GM23338 (cell line): ENCODE measurements at regions not wholly inside any gene's neighbourhood (a gene's known extent, or its start where the extent isn't known, plus 50 kb on each side); places are given as distances from the start of the nearest gene placed in this dataset.

ENCODE experiments used
- ATAC-seq: fragments of 200-7000 bp; cut with Tn5 transposase; 3 replicates; pipeline ENCODE4 v1.9.1; 2020
- DNase-seq: peaks from one replicate; pipeline ENCODE4 v3.0.0-alpha.2; 2015; ENCODE audit warnings: low spot score
- H2AFZ ChIP-seq: fragments of 200-600 bp; sonication (generic); 2 replicates; pipeline ENCODE4 v1.8.0; 2016; ENCODE audit warnings: antibody characterized with exemption, mild to moderate bottlenecking, moderate library complexity
- H3F3A ChIP-seq: fragments of 200-600 bp; sonication (generic); replicated peaks from 2 replicates; pipeline ENCODE4 v1.8.0; 2017; ENCODE audit warnings: antibody characterized with exemption, mixed run types, low read depth
- H3K27ac ChIP-seq: fragments of 200-600 bp; sonication (generic); 2 replicates; pipeline ENCODE4 v1.6.1; 2016; ENCODE audit warnings: low read depth
- H3K27me3 ChIP-seq: fragments of 200-600 bp; sonication (generic); 2 replicates; pipeline ENCODE4 v1.8.0; 2016; ENCODE audit warnings: mild to moderate bottlenecking, mixed run types, moderate library complexity; ENCODE audit not compliant: insufficient read depth
- H3K36me3 ChIP-seq: fragments of 200-600 bp; sonication (generic); 2 replicates; pipeline ENCODE4 v1.8.0; 2016; ENCODE audit warnings: mild to moderate bottlenecking; ENCODE audit not compliant: insufficient read depth
- H3K4me1 ChIP-seq: fragments of 200-600 bp; sonication (generic); 2 replicates; pipeline ENCODE4 v1.8.0; 2016; ENCODE audit warnings: mild to moderate bottlenecking, moderate library complexity; ENCODE audit not compliant: insufficient read depth
- H3K4me2 ChIP-seq: fragments of 200-600 bp; sonication (generic); 2 replicates; pipeline ENCODE4 v1.7.1; 2017; ENCODE audit warnings: mixed run types
- H3K4me3 ChIP-seq: fragments of 200-600 bp; sonication (generic); 2 replicates; pipeline ENCODE4 v1.6.1; 2016; ENCODE audit warnings: mixed run types
- H3K79me2 ChIP-seq: fragments of 200-600 bp; sonication (generic); replicated peaks from 2 replicates; pipeline ENCODE4 v1.8.0; 2017; ENCODE audit warnings: mild to moderate bottlenecking; ENCODE audit not compliant: insufficient read depth
- H3K9me2 ChIP-seq: fragments of 200-600 bp; sonication (generic); 2 replicates; pipeline ENCODE4 v1.8.0; 2017; ENCODE audit not compliant: insufficient read depth
- H4K20me1 ChIP-seq: fragments of 200-600 bp; sonication (generic); replicated peaks from 2 replicates; pipeline ENCODE4 v1.8.0; 2017; ENCODE audit warnings: mild to moderate bottlenecking; ENCODE audit not compliant: insufficient read depth
- H3K27ac Mint-ChIP-seq: 2 replicates; pipeline ENCODE4 v1.8.0; 2020; ENCODE audit warnings: inconsistent platforms, mild to moderate bottlenecking, moderate library complexity, mixed read lengths
- H3K27me3 Mint-ChIP-seq: 3 replicates; pipeline ENCODE4 v1.8.0; 2022; ENCODE audit warnings: low read depth, mild to moderate bottlenecking, moderate library complexity, mixed read lengths, inconsistent platforms; ENCODE audit not compliant: insufficient read depth, poor library complexity
- H3K36me3 Mint-ChIP-seq: 3 replicates; pipeline ENCODE4 v1.8.0; 2021; ENCODE audit warnings: low read depth, mild to moderate bottlenecking, inconsistent platforms, moderate library complexity, mixed read lengths
- H3K4me1 Mint-ChIP-seq: 3 replicates; pipeline ENCODE4 v1.8.0; 2020; ENCODE audit warnings: mild to moderate bottlenecking, inconsistent platforms, mixed read lengths
- H3K4me3 Mint-ChIP-seq: 3 replicates; pipeline ENCODE4 v1.8.0; 2021; ENCODE audit warnings: moderate library complexity, mild to moderate bottlenecking, inconsistent platforms, mixed read lengths
- H3K9me3 Mint-ChIP-seq: 3 replicates; pipeline ENCODE4 v1.8.0; 2020; ENCODE audit warnings: moderate library complexity, mild to moderate bottlenecking, inconsistent platforms, mixed read lengths
- CREB1 ChIP-seq: fragments of 250-450 bp; sonication (Bioruptor Pico); IDR thresholded peaks from 2 replicates; pipeline ENCODE4 v1.5.0; 2020; ENCODE audit warnings: low read depth, mild to moderate bottlenecking, moderate library complexity
- EZH2 ChIP-seq: fragments of 200-600 bp; sonication (generic); IDR thresholded peaks from one replicate; pipeline ENCODE4 v1.8.0; 2017; ENCODE audit warnings: antibody characterized with exemption, mild to moderate bottlenecking, low read depth; ENCODE audit not compliant: unreplicated experiment
- EZH2phosphoT487 ChIP-seq: fragments of 200-600 bp; sonication (generic); IDR thresholded peaks from one replicate; pipeline ENCODE4 v1.8.1; 2018; ENCODE audit warnings: antibody characterized with exemption; ENCODE audit not compliant: unreplicated experiment
- JUNB ChIP-seq: IDR thresholded peaks from one replicate; pipeline ENCODE4 v1.6.1; 2016; ENCODE audit warnings: antibody characterized with exemption; ENCODE audit not compliant: unreplicated experiment
- NANOG ChIP-seq: IDR thresholded peaks from 2 replicates; pipeline ENCODE4 v1.6.1; 2016; ENCODE audit warnings: antibody characterized with exemption, borderline replicate concordance
- POLR2AphosphoS5 ChIP-seq: IDR thresholded peaks from 2 replicates; pipeline ENCODE4 v1.6.1; 2016; ENCODE audit warnings: antibody characterized with exemption, low read depth
- STAT1 ChIP-seq: IDR thresholded peaks from one replicate; pipeline ENCODE4 v1.6.1; 2016; ENCODE audit warnings: antibody characterized with exemption; ENCODE audit not compliant: unreplicated experiment
- ZNF114 ChIP-seq: fragments of 250-450 bp; sonication (Bioruptor Pico); IDR thresholded peaks from 2 replicates; pipeline ENCODE4 v1.5.0; 2020; ENCODE audit warnings: mild to moderate bottlenecking, moderate library complexity
- ZNF331 ChIP-seq: fragments of 250-450 bp; sonication (Bioruptor Pico); IDR thresholded peaks from 2 replicates; pipeline ENCODE4 v1.5.0; 2020; ENCODE audit warnings: low read depth, mild to moderate bottlenecking, moderate library complexity
- TF ChIP-seq, protein P1 (sequence below), 2 experiments: fragments of 200-600 bp in 1 of 2; sonication (generic) in 1 of 2; conservative IDR thresholded peaks; 2 replicates each; pipeline versions ENCODE4 v1.5.1 to v1.6.1; 2016 to 2017; ENCODE audit warnings: antibody characterized with exemption in 2 of 2, low read depth in 2 of 2, mild to moderate bottlenecking in 2 of 2, moderate library complexity in 1 of 2
- TF ChIP-seq, protein P2 (sequence below): IDR thresholded peaks from one replicate; pipeline ENCODE4 v1.6.1; 2018; ENCODE audit warnings: antibody characterized with exemption; ENCODE audit not compliant: unreplicated experiment
- TF ChIP-seq, protein P3 (sequence below): fragments of 250-450 bp; sonication (Bioruptor Pico); IDR thresholded peaks from 2 replicates; pipeline ENCODE4 v1.5.0; 2020; ENCODE audit warnings: mild to moderate bottlenecking, moderate library complexity
- TF ChIP-seq, protein P4 (sequence below): IDR thresholded peaks from 2 replicates; pipeline ENCODE4 v1.6.1; 2016; ENCODE audit warnings: antibody characterized with exemption

DNA sequence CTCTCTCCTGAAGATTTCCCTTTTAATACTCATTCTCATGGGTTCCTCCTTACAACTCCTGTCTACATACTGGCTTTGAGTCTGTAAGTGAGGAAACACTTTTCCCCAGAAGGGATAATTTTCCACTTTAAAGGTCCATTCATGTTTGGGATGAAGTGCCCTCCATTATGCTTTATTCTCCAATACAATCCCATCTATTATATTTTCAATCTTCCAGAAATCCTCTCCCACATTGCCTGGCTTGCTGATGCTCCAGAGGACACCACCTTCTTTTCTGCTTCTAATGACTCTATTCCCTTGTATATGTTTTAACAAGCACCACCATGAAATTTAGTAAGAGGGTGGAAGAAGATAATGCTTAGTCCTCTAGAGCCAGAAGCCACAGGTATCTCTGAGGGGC lies 92.7 kb upstream of the NBEA start (continued):
- TF ChIP-seq, protein P1, sequence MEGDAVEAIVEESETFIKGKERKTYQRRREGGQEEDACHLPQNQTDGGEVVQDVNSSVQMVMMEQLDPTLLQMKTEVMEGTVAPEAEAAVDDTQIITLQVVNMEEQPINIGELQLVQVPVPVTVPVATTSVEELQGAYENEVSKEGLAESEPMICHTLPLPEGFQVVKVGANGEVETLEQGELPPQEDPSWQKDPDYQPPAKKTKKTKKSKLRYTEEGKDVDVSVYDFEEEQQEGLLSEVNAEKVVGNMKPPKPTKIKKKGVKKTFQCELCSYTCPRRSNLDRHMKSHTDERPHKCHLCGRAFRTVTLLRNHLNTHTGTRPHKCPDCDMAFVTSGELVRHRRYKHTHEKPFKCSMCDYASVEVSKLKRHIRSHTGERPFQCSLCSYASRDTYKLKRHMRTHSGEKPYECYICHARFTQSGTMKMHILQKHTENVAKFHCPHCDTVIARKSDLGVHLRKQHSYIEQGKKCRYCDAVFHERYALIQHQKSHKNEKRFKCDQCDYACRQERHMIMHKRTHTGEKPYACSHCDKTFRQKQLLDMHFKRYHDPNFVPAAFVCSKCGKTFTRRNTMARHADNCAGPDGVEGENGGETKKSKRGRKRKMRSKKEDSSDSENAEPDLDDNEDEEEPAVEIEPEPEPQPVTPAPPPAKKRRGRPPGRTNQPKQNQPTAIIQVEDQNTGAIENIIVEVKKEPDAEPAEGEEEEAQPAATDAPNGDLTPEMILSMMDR (conservative IDR thresholded peaks at IDR 0.05; ENCODE audit: low read depth in 2 of 2), result no peak
- no peak for TF ChIP-seq CREB1 (CRISPR knock-in tag)
- no peak for TF ChIP-seq POLR2AphosphoS5
- TF ChIP-seq EZH2, result no peak
- TF ChIP-seq, protein P2, sequence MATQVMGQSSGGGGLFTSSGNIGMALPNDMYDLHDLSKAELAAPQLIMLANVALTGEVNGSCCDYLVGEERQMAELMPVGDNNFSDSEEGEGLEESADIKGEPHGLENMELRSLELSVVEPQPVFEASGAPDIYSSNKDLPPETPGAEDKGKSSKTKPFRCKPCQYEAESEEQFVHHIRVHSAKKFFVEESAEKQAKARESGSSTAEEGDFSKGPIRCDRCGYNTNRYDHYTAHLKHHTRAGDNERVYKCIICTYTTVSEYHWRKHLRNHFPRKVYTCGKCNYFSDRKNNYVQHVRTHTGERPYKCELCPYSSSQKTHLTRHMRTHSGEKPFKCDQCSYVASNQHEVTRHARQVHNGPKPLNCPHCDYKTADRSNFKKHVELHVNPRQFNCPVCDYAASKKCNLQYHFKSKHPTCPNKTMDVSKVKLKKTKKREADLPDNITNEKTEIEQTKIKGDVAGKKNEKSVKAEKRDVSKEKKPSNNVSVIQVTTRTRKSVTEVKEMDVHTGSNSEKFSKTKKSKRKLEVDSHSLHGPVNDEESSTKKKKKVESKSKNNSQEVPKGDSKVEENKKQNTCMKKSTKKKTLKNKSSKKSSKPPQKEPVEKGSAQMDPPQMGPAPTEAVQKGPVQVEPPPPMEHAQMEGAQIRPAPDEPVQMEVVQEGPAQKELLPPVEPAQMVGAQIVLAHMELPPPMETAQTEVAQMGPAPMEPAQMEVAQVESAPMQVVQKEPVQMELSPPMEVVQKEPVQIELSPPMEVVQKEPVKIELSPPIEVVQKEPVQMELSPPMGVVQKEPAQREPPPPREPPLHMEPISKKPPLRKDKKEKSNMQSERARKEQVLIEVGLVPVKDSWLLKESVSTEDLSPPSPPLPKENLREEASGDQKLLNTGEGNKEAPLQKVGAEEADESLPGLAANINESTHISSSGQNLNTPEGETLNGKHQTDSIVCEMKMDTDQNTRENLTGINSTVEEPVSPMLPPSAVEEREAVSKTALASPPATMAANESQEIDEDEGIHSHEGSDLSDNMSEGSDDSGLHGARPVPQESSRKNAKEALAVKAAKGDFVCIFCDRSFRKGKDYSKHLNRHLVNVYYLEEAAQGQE, result no peak
- no peak for TF ChIP-seq ZNF331 (CRISPR knock-in tag)
- TF ChIP-seq NANOG, result no peak

DNA sequence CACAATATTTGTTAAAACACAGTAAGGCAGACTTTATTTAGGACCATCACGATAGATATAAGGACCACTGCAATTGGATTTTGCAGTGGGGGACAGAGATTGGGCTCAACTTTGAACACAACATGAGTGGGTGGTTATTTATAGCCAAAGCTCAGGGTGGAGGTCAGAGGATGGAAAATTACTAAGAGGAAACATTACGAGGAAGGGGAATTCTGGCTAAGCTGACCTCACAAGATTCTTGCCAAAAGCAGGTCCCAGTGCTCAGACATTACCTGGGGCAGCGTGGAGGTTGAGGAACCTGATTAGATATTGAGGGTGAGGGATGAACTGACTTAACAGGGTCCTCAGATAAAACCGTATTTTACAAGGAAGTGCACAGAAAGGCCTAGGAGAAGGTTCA lies 88.9 kb upstream of the NBEA start:
- no peaks in the 10 kb centered on the region for H3K27me3 Mint-ChIP-seq
- H3K27me3 ChIP-seq, result no peaks in the 10 kb centered on the region
- no peak overlapping the region for H3K27ac Mint-ChIP-seq
- DNase-seq, result no peak
- H3F3A ChIP-seq, result no peaks in the 10 kb centered on the region
- no peaks in the 10 kb centered on the region for H3K79me2 ChIP-seq
- H3K4me1 Mint-ChIP-seq, result peaks cover 12% of the 10 kb centered on the region; the same call in 2 of the 3 replicates
- H3K36me3 Mint-ChIP-seq, result no peaks in the 10 kb centered on the region
- 0 out of 2 replicates have a peak, but pooled peaks cover under 1% of the 10 kb centered on the region for H3K4me1 ChIP-seq
- H2AFZ ChIP-seq, result no peak overlapping the region
- peaks cover 9% of the 10 kb centered on the region for H3K9me2 ChIP-seq
- H3K27ac ChIP-seq, result no peak overlapping the region
- no peaks in the 10 kb centered on the region for H4K20me1 ChIP-seq
- ATAC-seq, result no peak
- H3K4me3 ChIP-seq, result no peak overlapping the region
- no peaks in the 10 kb centered on the region for H3K36me3 ChIP-seq
- no peak overlapping the region for H3K4me2 ChIP-seq
- TF ChIP-seq EZH2phosphoT487 (no peak), CREB1 (CRISPR knock-in tag) (no peak), STAT1 (no peak), POLR2AphosphoS5 (no peak), ZNF114 (CRISPR knock-in tag) (no peak), EZH2 (no peak), JUNB (no peak)
- TF ChIP-seq, protein P3, sequence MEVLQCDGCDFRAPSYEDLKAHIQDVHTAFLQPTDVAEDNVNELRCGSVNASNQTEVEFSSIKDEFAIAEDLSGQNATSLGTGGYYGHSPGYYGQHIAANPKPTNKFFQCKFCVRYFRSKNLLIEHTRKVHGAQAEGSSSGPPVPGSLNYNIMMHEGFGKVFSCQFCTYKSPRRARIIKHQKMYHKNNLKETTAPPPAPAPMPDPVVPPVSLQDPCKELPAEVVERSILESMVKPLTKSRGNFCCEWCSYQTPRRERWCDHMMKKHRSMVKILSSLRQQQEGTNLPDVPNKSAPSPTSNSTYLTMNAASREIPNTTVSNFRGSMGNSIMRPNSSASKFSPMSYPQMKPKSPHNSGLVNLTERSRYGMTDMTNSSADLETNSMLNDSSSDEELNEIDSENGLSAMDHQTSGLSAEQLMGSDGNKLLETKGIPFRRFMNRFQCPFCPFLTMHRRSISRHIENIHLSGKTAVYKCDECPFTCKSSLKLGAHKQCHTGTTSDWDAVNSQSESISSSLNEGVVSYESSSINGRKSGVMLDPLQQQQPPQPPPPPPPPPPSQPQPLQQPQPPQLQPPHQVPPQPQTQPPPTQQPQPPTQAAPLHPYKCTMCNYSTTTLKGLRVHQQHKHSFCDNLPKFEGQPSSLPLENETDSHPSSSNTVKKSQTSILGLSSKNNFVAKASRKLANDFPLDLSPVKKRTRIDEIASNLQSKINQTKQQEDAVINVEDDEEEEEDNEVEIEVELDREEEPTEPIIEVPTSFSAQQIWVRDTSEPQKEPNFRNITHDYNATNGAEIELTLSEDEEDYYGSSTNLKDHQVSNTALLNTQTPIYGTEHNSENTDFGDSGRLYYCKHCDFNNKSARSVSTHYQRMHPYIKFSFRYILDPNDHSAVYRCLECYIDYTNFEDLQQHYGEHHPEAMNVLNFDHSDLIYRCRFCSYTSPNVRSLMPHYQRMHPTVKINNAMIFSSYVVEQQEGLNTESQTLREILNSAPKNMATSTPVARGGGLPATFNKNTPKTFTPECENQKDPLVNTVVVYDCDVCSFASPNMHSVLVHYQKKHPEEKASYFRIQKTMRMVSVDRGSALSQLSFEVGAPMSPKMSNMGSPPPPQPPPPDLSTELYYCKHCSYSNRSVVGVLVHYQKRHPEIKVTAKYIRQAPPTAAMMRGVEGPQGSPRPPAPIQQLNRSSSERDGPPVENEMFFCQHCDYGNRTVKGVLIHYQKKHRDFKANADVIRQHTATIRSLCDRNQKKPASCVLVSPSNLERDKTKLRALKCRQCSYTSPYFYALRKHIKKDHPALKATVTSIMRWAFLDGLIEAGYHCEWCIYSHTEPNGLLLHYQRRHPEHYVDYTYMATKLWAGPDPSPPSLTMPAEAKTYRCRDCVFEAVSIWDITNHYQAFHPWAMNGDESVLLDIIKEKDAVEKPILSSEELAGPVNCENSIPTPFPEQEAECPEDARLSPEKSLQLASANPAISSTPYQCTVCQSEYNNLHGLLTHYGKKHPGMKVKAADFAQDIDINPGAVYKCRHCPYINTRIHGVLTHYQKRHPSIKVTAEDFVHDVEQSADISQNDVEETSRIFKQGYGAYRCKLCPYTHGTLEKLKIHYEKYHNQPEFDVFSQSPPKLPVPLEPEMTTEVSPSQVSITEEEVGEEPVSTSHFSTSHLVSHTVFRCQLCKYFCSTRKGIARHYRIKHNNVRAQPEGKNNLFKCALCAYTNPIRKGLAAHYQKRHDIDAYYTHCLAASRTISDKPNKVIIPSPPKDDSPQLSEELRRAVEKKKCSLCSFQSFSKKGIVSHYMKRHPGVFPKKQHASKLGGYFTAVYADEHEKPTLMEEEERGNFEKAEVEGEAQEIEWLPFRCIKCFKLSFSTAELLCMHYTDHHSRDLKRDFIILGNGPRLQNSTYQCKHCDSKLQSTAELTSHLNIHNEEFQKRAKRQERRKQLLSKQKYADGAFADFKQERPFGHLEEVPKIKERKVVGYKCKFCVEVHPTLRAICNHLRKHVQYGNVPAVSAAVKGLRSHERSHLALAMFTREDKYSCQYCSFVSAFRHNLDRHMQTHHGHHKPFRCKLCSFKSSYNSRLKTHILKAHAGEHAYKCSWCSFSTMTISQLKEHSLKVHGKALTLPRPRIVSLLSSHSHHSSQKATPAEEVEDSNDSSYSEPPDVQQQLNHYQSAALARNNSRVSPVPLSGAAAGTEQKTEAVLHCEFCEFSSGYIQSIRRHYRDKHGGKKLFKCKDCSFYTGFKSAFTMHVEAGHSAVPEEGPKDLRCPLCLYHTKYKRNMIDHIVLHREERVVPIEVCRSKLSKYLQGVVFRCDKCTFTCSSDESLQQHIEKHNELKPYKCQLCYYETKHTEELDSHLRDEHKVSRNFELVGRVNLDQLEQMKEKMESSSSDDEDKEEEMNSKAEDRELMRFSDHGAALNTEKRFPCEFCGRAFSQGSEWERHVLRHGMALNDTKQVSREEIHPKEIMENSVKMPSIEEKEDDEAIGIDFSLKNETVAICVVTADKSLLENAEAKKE (CRISPR knock-in tag), result no peak
- TF ChIP-seq, protein P4, sequence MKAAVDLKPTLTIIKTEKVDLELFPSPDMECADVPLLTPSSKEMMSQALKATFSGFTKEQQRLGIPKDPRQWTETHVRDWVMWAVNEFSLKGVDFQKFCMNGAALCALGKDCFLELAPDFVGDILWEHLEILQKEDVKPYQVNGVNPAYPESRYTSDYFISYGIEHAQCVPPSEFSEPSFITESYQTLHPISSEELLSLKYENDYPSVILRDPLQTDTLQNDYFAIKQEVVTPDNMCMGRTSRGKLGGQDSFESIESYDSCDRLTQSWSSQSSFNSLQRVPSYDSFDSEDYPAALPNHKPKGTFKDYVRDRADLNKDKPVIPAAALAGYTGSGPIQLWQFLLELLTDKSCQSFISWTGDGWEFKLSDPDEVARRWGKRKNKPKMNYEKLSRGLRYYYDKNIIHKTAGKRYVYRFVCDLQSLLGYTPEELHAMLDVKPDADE, result no peak
- no peak overlapping the region for H3K4me3 Mint-ChIP-seq
- H3K9me3 Mint-ChIP-seq, result no peaks in the 10 kb centered on the region
